ENCODE measurements at regions not wholly inside any gene's neighbourhood (a gene's known extent, or its start where the extent isn't known, plus 50 kb on each side); places are given as distances from the start of the nearest gene placed in this dataset.

- peak; percentile 83 for DNase-seq
- whole genome bisulfite sequencing (ENCODE audit: extremely low coverage, insufficient coverage, low lambda C conversion rate) = no CpG with 5 or more reads among the region's 2 CpGs
Measured at GRCh38 chr3:151567477-151567876, 106.6 kb upstream of the IGSF10 start.

GRCh38 chr3:151564261-151564660, 103.4 kb upstream of the IGSF10 start:
- Histone ChIP-seq H2BK15ac (replicated peaks; ENCODE audit: low read depth) (no peak overlapping the region), H3K79me1 (ENCODE audit: low read length) (no peaks in the 10 kb centered on the region), H3K4me1 (ENCODE audit: control insufficient read depth, low read depth, low read length) (no peaks in the 10 kb centered on the region), H3K56ac (ENCODE audit: low read length) (no peak overlapping the region), H4K5ac (ENCODE audit: low read length) (no peak overlapping the region), H3K9ac (ENCODE audit: low read length) (no peak overlapping the region), H3K79me2 (ENCODE audit: control insufficient read depth, insufficient read depth, low read length) (no peaks in the 10 kb centered on the region), H2BK120ac (ENCODE audit: low read depth, low read length) (peak overlapping the region; percentile 14), H3K4me3 (ENCODE audit: low read length) (no peak overlapping the region), H2AK5ac (ENCODE audit: low read length) (no peak overlapping the region), H3K27me3 (ENCODE audit: insufficient read depth, low read length, poor library complexity) (no peaks in the 10 kb centered on the region), H3K36me3 (ENCODE audit: control insufficient read depth, insufficient read depth, low read length) (no peaks in the 10 kb centered on the region), H4K8ac (ENCODE audit: low read depth, low read length) (no peak overlapping the region), H3K4ac (ENCODE audit: low read depth, low read length) (no peak overlapping the region), H3K18ac (ENCODE audit: low read length) (no peak overlapping the region), H3K27ac (ENCODE audit: low read depth, low read length) (no peak overlapping the region), H3K23ac (ENCODE audit: low read length) (no peak overlapping the region), H2BK5ac (ENCODE audit: low read length) (no peak overlapping the region), H3K4me2 (ENCODE audit: low read length) (no peak overlapping the region)
- WGBS (ENCODE audit: extremely low coverage, insufficient coverage, low lambda C conversion rate) = no CpG with 5 or more reads among the region's 2 CpGs
- no peak for DNase-seq

More at GRCh38 chr3:151567477-151567876, 106.6 kb upstream of the IGSF10 start:
- Histone ChIP-seq H3K4me2 (ENCODE audit: low read length) (no peak overlapping the region), H2AK5ac (ENCODE audit: low read length) (no peak overlapping the region), H3K18ac (ENCODE audit: low read length) (no peak overlapping the region), H3K79me2 (ENCODE audit: control insufficient read depth, insufficient read depth, low read length) (no peaks in the 10 kb centered on the region), H2BK5ac (ENCODE audit: low read length) (peak overlapping the region; percentile 76), H3K4me1 (ENCODE audit: control insufficient read depth, low read depth, low read length) (no peaks in the 10 kb centered on the region), H3K9ac (ENCODE audit: low read length) (peak overlapping the region; percentile 10), H3K79me1 (ENCODE audit: low read length) (no peaks in the 10 kb centered on the region), H3K23ac (ENCODE audit: low read length) (no peak overlapping the region), H3K4ac (ENCODE audit: low read depth, low read length) (no peak overlapping the region), H3K27ac (ENCODE audit: low read depth, low read length) (peak overlapping the region; percentile 60), H3K36me3 (ENCODE audit: control insufficient read depth, insufficient read depth, low read length) (no peaks in the 10 kb centered on the region), H2BK120ac (ENCODE audit: low read depth, low read length) (no peak overlapping the region), H4K5ac (ENCODE audit: low read length) (no peak overlapping the region), H4K8ac (ENCODE audit: low read depth, low read length) (no peak overlapping the region), H2BK15ac (replicated peaks; ENCODE audit: low read depth) (no peak overlapping the region), H3K27me3 (ENCODE audit: insufficient read depth, low read length, poor library complexity) (no peaks in the 10 kb centered on the region), H3K4me3 (ENCODE audit: low read length) (no peak overlapping the region), H3K56ac (ENCODE audit: low read length) (peak overlapping the region; percentile 40)

GRCh38 chr3:151563305-151563704, 102.4 kb upstream of the IGSF10 start:
- Histone ChIP-seq H2BK15ac (replicated peaks; ENCODE audit: low read depth) (peak overlapping the region; percentile 57), H3K79me1 (ENCODE audit: low read length) (no peaks in the 10 kb centered on the region), H2BK120ac (ENCODE audit: low read depth, low read length) (no peak overlapping the region), H3K79me2 (ENCODE audit: control insufficient read depth, insufficient read depth, low read length) (no peaks in the 10 kb centered on the region), H3K4ac (ENCODE audit: low read depth, low read length) (no peak overlapping the region), H3K36me3 (ENCODE audit: control insufficient read depth, insufficient read depth, low read length) (no peaks in the 10 kb centered on the region), H3K9ac (ENCODE audit: low read length) (no peak overlapping the region), H3K18ac (ENCODE audit: low read length) (peak overlapping the region; percentile 3), H2BK5ac (ENCODE audit: low read length) (no peak overlapping the region), H3K4me1 (ENCODE audit: control insufficient read depth, low read depth, low read length) (no peaks in the 10 kb centered on the region), H3K56ac (ENCODE audit: low read length) (no peak overlapping the region), H2AK5ac (ENCODE audit: low read length) (no peak overlapping the region), H3K23ac (ENCODE audit: low read length) (no peak overlapping the region), H4K8ac (ENCODE audit: low read depth, low read length) (no peak overlapping the region), H3K4me2 (ENCODE audit: low read length) (no peak overlapping the region), H3K27ac (ENCODE audit: low read depth, low read length) (no peak overlapping the region), H3K4me3 (ENCODE audit: low read length) (no peak overlapping the region), H4K5ac (ENCODE audit: low read length) (no peak overlapping the region), H3K27me3 (ENCODE audit: insufficient read depth, low read length, poor library complexity) (no peaks in the 10 kb centered on the region)
- no CpG with 5 or more reads among the region's 2 CpGs for WGBS (ENCODE audit: extremely low coverage, insufficient coverage, low lambda C conversion rate)
- no peak for DNase-seq

GRCh38 chr3:151562891-151563290, 102.0 kb upstream of the IGSF10 start:
- WGBS (ENCODE audit: extremely low coverage, insufficient coverage, low lambda C conversion rate) = no CpG with 5 or more reads among the region's 5 CpGs
- Histone ChIP-seq H4K5ac (ENCODE audit: low read length) (no peak overlapping the region), H3K79me1 (ENCODE audit: low read length) (no peaks in the 10 kb centered on the region), H3K4me2 (ENCODE audit: low read length) (no peak overlapping the region), H2BK120ac (ENCODE audit: low read depth, low read length) (no peak overlapping the region), H2AK5ac (ENCODE audit: low read length) (no peak overlapping the region), H2BK15ac (replicated peaks; ENCODE audit: low read depth) (no peak overlapping the region), H3K9ac (ENCODE audit: low read length) (no peak overlapping the region), H3K4me1 (ENCODE audit: control insufficient read depth, low read depth, low read length) (no peaks in the 10 kb centered on the region), H3K27me3 (ENCODE audit: insufficient read depth, low read length, poor library complexity) (no peaks in the 10 kb centered on the region), H3K18ac (ENCODE audit: low read length) (peak overlapping the region; percentile 3), H4K8ac (ENCODE audit: low read depth, low read length) (no peak overlapping the region), H3K4ac (ENCODE audit: low read depth, low read length) (no peak overlapping the region), H3K27ac (ENCODE audit: low read depth, low read length) (no peak overlapping the region), H3K56ac (ENCODE audit: low read length) (no peak overlapping the region), H3K4me3 (ENCODE audit: low read length) (no peak overlapping the region), H3K79me2 (ENCODE audit: control insufficient read depth, insufficient read depth, low read length) (no peaks in the 10 kb centered on the region), H3K36me3 (ENCODE audit: control insufficient read depth, insufficient read depth, low read length) (no peaks in the 10 kb centered on the region), H3K23ac (ENCODE audit: low read length) (no peak overlapping the region), H2BK5ac (ENCODE audit: low read length) (no peak overlapping the region)
- no peak for DNase-seq

GRCh38 chr3:151561878-151562277, 101.0 kb upstream of the IGSF10 start:
- Histone ChIP-seq H2BK5ac (ENCODE audit: low read length) (no peak overlapping the region), H3K27me3 (ENCODE audit: insufficient read depth, low read length, poor library complexity) (no peaks in the 10 kb centered on the region), H3K23ac (ENCODE audit: low read length) (no peak overlapping the region), H2BK120ac (ENCODE audit: low read depth, low read length) (no peak overlapping the region), H3K27ac (ENCODE audit: low read depth, low read length) (no peak overlapping the region), H4K8ac (ENCODE audit: low read depth, low read length) (no peak overlapping the region), H2AK5ac (ENCODE audit: low read length) (no peak overlapping the region), H2BK15ac (replicated peaks; ENCODE audit: low read depth) (no peak overlapping the region), H3K79me1 (ENCODE audit: low read length) (no peaks in the 10 kb centered on the region), H4K5ac (ENCODE audit: low read length) (no peak overlapping the region), H3K79me2 (ENCODE audit: control insufficient read depth, insufficient read depth, low read length) (no peaks in the 10 kb centered on the region), H3K56ac (ENCODE audit: low read length) (no peak overlapping the region), H3K4ac (ENCODE audit: low read depth, low read length) (no peak overlapping the region), H3K4me3 (ENCODE audit: low read length) (no peak overlapping the region), H3K4me1 (ENCODE audit: control insufficient read depth, low read depth, low read length) (no peaks in the 10 kb centered on the region), H3K36me3 (ENCODE audit: control insufficient read depth, insufficient read depth, low read length) (no peaks in the 10 kb centered on the region), H3K18ac (ENCODE audit: low read length) (no peak overlapping the region), H3K4me2 (ENCODE audit: low read length) (no peak overlapping the region), H3K9ac (ENCODE audit: low read length) (no peak overlapping the region)
- WGBS (ENCODE audit: extremely low coverage, insufficient coverage, low lambda C conversion rate) = no CpG with 5 or more reads among the region's 3 CpGs
- peak; percentile 87 for DNase-seq

- Histone ChIP-seq H3K4me2 (ENCODE audit: low read length) (no peak overlapping the region), H2AK5ac (ENCODE audit: low read length) (no peak overlapping the region)
Measured at GRCh38 chr3:151560738-151561137, 99.9 kb upstream of the IGSF10 start.

More at GRCh38 chr3:151560738-151561137, 99.9 kb upstream of the IGSF10 start:
- H3K23ac ChIP-seq (ENCODE audit: low read length) = no peak overlapping the region
- H3K36me3 ChIP-seq (ENCODE audit: control insufficient read depth, insufficient read depth, low read length) = no peaks in the 10 kb centered on the region
- no peak overlapping the region for H3K4ac ChIP-seq (ENCODE audit: low read depth, low read length)
- no peaks in the 10 kb centered on the region for H3K4me1 ChIP-seq (ENCODE audit: control insufficient read depth, low read depth, low read length)
- no peaks in the 10 kb centered on the region for H3K79me2 ChIP-seq (ENCODE audit: control insufficient read depth, insufficient read depth, low read length)
- no peak overlapping the region for H2BK15ac ChIP-seq (replicated peaks; ENCODE audit: low read depth)
- H2BK5ac ChIP-seq (ENCODE audit: low read length) = no peak overlapping the region
- no peak for DNase-seq
- H3K27me3 ChIP-seq (ENCODE audit: insufficient read depth, low read length, poor library complexity) = no peaks in the 10 kb centered on the region
- H3K18ac ChIP-seq (ENCODE audit: low read length) = no peak overlapping the region
- H3K4me3 ChIP-seq (ENCODE audit: low read length) = no peak overlapping the region
- H4K5ac ChIP-seq (ENCODE audit: low read length) = no peak overlapping the region
- H3K27ac ChIP-seq (ENCODE audit: low read depth, low read length) = no peak overlapping the region
- H2BK120ac ChIP-seq (ENCODE audit: low read depth, low read length) = no peak overlapping the region
- H3K9ac ChIP-seq (ENCODE audit: low read length) = no peak overlapping the region
- H4K8ac ChIP-seq (ENCODE audit: low read depth, low read length) = no peak overlapping the region
- H3K79me1 ChIP-seq (ENCODE audit: low read length) = no peaks in the 10 kb centered on the region
- WGBS (ENCODE audit: extremely low coverage, insufficient coverage, low lambda C conversion rate) = no CpG with 5 or more reads among the region's 2 CpGs
- H3K56ac ChIP-seq (ENCODE audit: low read length) = no peak overlapping the region
